HG02870 (cell line): ENCODE measurements at regions not wholly inside any gene's neighbourhood (a gene's known extent, or its start where the extent isn't known, plus 50 kb on each side); places are given as distances from the start of the nearest gene placed in this dataset.
"Not testable (repeated sequence)": the region's sequence is repeated elsewhere in the genome, so short reads cannot be mapped to it uniquely, and the experiment has no call there.

Source experiments
- ATAC-seq: cut with Tn5 transposase; IDR thresholded peaks from one replicate; pipeline ENCODE4 v1.9.1; 2021; ENCODE audit warnings: mild to moderate bottlenecking, moderate library complexity; ENCODE audit not compliant: unreplicated experiment

- no peak for ATAC-seq
These were observed 109.9 kb downstream of the RIN2 start for GRCh38 chr20:19867940-19868371.

GRCh38 chr20:19868441-19868840 is 110.4 kb downstream of the RIN2 start:
- no peak for ATAC-seq

- ATAC-seq = no peak
These were observed 113.9 kb downstream of the RIN2 start for GRCh38 chr20:19872001-19872400.

GRCh38 chr20:19874040-19874727 is 116.1 kb downstream of the RIN2 start:
- no peak for ATAC-seq

GRCh38 chr20:19875376-19876221 is 117.5 kb downstream of the RIN2 start:
- ATAC-seq = no peak

GRCh38 chr20:19876828-19877460 is 118.9 kb downstream of the RIN2 start:
- no peak for ATAC-seq

- not testable (repeated sequence) for ATAC-seq
These were observed 121.8 kb downstream of the RIN2 start for GRCh38 chr20:19879874-19880255.

- no peak for ATAC-seq
These were observed 122.4 kb downstream of the RIN2 start for GRCh38 chr20:19880256-19881079.

- no peak for ATAC-seq
These were observed 123.2 kb downstream of the RIN2 start for GRCh38 chr20:19881080-19881840.

GRCh38 chr20:19881990-19882389 is 123.9 kb downstream of the RIN2 start:
- no peak for ATAC-seq

- ATAC-seq = no peak
These were observed 124.4 kb downstream of the RIN2 start for GRCh38 chr20:19882446-19882845.

GRCh38 chr20:19883501-19883900 is 125.4 kb downstream of the RIN2 start:
- no peak for ATAC-seq

- no peak for ATAC-seq
These were observed 127.5 kb downstream of the RIN2 start for GRCh38 chr20:19885594-19885938.

- ATAC-seq = no peak
These were observed 128.0 kb downstream of the RIN2 start for GRCh38 chr20:19885939-19886660.

- no peak for ATAC-seq
These were observed 128.7 kb downstream of the RIN2 start for GRCh38 chr20:19886661-19887288.

GRCh38 chr20:19887556-19888268 is 129.4 kb upstream of the NAA20 start:
- no peak for ATAC-seq

- no peak for ATAC-seq
These were observed 128.9 kb upstream of the NAA20 start for GRCh38 chr20:19888269-19888671.
